ENCODE measurements at regions not wholly inside any gene's neighbourhood (a gene's known extent, or its start where the extent isn't known, plus 50 kb on each side); places are given as distances from the start of the nearest gene placed in this dataset.

DNA sequence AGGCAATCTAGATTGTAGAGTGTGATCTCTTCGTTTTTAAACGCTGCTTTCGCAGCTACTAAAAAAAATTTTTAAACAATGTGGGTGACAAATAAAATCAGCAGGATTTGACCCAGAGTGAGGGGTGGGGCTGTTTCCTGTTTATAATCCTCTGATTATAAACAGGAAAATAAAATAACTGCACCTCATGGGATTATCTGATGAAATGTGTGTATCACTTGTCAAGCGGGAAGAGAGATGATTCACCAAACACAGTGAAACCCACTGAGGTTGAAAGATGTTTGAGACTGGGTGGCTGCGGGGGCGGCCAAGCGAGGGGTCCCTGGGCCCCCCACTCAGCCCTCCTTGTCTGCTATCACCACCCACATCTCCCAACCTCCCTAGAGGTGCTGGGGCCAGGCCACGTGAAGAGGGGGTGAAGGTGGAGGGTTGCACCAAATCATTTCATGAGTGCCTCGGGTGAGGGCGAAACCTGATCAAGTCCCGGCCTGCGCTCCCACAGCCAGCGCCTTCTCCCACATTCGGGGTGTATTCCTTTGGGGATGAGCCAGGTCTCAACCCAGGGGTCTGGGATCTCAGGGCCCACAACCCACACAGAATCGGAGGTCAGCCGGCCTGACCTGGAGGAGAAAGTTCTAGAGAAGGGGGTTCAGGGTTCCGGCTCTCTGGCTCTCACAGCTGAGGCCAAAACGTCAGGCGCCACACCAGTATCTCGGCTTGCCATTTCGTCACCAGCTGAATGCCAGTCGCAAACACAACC, 212.5 kb downstream of the BMP7 start:
- DNase-seq (ENCODE audit: low spot score), result no peak
- in situ Hi-C loops (cut with HindIII; ENCODE audit: low sequenced_read_pairs), result no loop called here

GRCh38 chr20:57055345-57055744, 211.1 kb downstream of the BMP7 start:
- no peak for DNase-seq (ENCODE audit: low spot score)

GRCh38 chr20:57056651-57057050, 209.8 kb downstream of the BMP7 start:
- DNase-seq (ENCODE audit: low spot score), result no peak
- in situ Hi-C loops (cut with HindIII; ENCODE audit: low sequenced_read_pairs), result no loop called here

More at GRCh38 chr20:57055345-57055744, 211.1 kb downstream of the BMP7 start:
- in situ Hi-C loops (cut with HindIII; ENCODE audit: low sequenced_read_pairs), result no loop called here

GRCh38 chr20:57059055-57059596, 207.3 kb downstream of the BMP7 start:
- no peak for DNase-seq (ENCODE audit: low spot score)
- in situ Hi-C loops (cut with HindIII; ENCODE audit: low sequenced_read_pairs), result no loop called here

DNA sequence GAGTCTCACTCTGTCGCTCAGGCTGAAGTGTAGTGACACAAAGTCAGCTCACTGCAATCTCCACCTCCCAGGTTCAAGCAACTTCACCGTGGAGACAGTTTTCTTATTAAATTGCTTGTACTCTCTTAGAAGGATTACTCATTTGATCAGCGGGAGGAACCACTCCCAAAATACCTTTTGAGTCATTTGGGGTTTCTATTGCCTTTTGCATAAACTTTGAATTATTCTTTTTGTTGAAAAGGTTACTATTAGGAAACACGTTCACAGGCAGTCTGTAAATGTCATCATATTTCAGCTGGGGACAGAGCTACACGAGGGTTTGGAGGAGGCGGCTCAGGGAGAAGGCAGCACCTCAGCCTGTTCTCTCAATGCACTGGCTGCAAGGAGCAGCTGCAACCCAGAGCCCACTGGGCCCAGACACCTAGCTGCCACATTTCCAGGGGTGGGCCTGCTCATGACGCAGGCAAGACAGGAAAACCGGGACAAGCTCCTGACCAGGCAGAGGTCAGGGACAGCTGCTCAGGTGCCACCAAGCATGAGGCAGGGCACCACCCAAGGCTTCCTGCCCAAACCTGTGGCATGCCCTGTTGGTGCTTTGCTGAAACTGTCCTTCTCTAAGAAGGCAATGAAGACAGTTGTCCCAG, 205.9 kb downstream of the BMP7 start:
- in situ Hi-C loops (cut with HindIII; ENCODE audit: low sequenced_read_pairs), result no loop called here
- DNase-seq (ENCODE audit: low spot score), result no peak

- in situ Hi-C loops (cut with HindIII; ENCODE audit: low sequenced_read_pairs), result no loop called here
- peak; percentile 24 for DNase-seq (ENCODE audit: low spot score)
Measured at GRCh38 chr20:57061051-57061900, 205.2 kb downstream of the BMP7 start.

DNA sequence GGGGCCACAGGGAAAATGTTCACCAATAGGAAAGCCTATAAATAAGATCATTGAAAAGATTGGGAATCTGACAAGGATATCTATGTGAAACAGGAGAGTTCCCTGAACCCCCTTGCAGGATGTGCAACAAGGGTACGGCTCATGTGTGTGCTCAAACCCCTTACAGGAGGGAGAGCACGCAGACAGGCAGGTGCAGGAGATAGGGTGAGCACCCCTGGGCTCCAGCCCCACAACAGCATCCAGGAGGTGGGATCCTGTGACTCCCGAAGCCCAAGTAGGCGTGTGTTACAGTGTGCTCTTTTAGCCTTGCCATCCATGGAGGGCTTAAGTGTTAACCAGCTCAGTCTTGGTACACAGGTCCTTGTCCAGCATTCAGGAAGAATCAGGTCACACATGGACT, 204.2 kb downstream of the BMP7 start:
- no peak for DNase-seq (ENCODE audit: low spot score)
- in situ Hi-C loops (cut with HindIII; ENCODE audit: low sequenced_read_pairs), result no loop called here

DNA sequence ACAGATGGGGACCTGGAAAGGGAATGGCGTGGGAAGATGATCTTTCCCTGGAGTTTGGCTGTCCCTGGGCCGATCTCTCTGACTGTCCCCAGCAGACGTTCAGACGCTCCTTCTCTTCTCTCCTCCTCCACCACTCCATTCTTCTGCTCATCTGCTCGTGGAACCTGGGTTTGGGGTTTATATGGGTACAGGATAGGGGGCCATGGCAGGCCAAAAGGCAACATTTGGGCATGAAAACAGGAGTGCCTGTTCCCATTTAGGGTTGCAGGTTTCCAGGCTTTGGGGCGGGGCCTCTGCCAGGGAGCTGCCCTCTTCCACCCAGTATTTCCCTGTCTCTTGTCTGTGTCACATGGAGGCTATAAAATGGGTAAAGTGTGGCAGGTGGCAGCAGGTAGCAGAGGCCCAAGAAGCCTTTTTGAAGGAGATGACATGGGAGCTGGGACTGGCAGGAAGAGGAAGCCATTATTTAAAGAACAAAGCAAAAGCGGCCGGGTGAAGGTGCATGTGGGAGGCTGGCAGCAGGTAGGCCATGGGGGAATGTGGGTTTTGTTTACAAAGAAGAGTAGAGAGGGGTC, 203.7 kb downstream of the BMP7 start:
- in situ Hi-C loops (cut with HindIII; ENCODE audit: low sequenced_read_pairs), result no loop called here
- no peak for DNase-seq (ENCODE audit: low spot score)

DNA sequence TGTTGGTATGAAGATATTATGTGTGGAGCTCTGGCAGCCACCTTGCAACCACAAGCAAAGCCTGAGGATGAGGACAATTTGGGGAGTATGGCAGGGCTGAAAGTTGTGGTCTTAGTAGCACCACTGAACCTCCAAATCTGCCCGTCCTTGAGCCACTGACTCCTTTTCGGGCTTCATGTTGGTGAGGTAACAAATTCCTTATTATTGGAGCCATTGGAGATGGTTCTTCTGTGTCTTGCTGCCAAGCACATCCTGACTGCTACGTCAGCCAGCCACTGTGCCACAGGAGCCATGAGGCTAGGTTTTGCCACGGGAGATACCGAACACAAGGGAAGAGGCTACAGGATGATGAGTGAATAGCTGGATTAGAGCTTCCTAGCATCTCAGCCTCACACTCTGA, 201.6 kb downstream of the BMP7 start:
- in situ Hi-C loops (cut with HindIII; ENCODE audit: low sequenced_read_pairs), result no loop called here
- DNase-seq (ENCODE audit: low spot score), result no peak

- DNase-seq (ENCODE audit: low spot score), result no peak
- in situ Hi-C loops (cut with HindIII; ENCODE audit: low sequenced_read_pairs), result no loop called here
Measured at GRCh38 chr20:57065646-57066045, 200.8 kb downstream of the BMP7 start.

GRCh38 chr20:57066126-57066900, 200.1 kb downstream of the BMP7 start:
- in situ Hi-C loops (cut with HindIII; ENCODE audit: low sequenced_read_pairs), result no loop called here

DNA sequence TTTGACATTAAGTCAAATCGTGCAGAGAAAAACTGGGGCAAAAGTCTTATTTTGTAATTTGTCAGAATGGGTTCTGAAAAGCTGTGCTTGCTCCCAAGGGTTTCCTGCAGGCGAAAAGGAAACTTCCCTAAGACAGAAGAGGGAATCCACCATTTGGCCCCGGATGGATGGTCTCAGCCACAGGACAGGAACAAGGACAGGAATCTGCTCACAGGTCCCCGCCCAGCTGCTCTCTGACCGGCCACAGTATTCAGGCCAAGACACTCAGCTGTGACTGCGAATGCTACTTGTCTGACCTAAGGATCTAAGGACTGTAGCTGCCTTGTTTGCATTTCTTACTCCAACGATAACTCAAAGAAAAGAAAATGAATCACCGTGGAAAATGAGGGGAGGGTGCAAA, 197.0 kb downstream of the BMP7 start:
- in situ Hi-C loops (cut with HindIII; ENCODE audit: low sequenced_read_pairs), result no loop called here
- DNase-seq (ENCODE audit: low spot score), result no peak

More at GRCh38 chr20:57066126-57066900, 200.1 kb downstream of the BMP7 start:
- no peak for DNase-seq (ENCODE audit: low spot score)

DNA sequence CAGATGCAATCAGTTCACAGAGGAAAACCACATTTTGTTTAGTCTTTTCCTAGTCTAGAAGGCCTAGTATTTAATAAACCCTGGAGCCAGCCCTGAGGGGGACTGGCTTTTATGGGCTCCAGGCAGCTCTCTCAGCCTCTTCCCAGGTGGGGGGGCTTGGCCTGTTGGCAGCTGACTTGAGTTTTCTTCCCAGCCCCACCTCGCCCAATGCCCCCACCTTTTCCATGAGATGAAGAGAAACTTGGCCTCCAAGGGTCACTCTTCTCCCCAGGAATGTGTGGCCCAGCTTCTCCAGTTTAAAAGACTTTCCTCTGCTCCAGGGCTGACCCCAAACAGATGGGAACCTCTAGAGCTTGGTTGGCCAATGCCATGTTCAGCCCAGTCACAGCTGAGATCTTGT, 196.1 kb downstream of the BMP7 start:
- DNase-seq (ENCODE audit: low spot score), result no peak
- in situ Hi-C loops (cut with HindIII; ENCODE audit: low sequenced_read_pairs), result no loop called here

GRCh38 chr20:57071283-57071731, 195.1 kb downstream of the BMP7 start:
- in situ Hi-C loops (cut with HindIII; ENCODE audit: low sequenced_read_pairs), result no loop called here
- DNase-seq (ENCODE audit: low spot score), result no peak

DNA sequence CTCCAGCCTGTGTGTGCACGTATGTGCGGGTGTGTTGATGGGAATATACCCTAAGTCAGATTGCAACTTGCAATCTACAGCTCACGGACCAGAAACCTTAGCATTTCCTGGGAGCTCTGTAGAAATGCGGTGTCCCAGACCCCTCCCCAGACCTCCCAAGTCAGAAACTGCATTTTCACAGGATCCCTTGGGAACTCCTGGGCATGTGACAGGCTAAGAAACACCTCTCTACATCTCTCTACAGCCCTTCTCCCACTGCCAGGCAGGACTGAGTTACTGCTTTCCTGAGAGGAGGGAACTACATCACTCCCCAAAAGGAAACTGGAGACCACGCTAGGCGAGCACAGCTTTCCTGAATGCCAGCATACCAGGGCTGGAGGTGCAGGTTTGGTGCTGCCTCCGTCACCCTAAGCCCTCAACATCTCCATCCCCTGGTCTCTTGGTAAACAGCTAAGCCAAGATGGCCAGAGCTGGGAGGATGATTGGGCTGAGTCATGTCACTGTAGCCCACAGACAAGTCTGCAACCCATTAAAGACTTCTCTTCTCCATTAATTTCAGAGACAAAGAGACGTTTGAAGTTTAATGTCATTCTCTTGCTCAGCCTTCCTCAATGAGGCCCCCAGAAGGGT, 194.4 kb downstream of the BMP7 start:
- in situ Hi-C loops (cut with HindIII; ENCODE audit: low sequenced_read_pairs), result no loop called here
- no peak for DNase-seq (ENCODE audit: low spot score)

- in situ Hi-C loops (cut with HindIII; ENCODE audit: low sequenced_read_pairs), result no loop called here
Measured at GRCh38 chr20:57073402-57073801, 193.0 kb downstream of the BMP7 start.

GRCh38 chr20:57074386-57074785, 192.1 kb downstream of the BMP7 start:
- in situ Hi-C loops (cut with HindIII; ENCODE audit: low sequenced_read_pairs), result no loop called here
- no peak for DNase-seq (ENCODE audit: low spot score)

More at GRCh38 chr20:57073402-57073801, 193.0 kb downstream of the BMP7 start:
- DNase-seq (ENCODE audit: low spot score), result no peak

GRCh38 chr20:57075181-57075580, 191.3 kb downstream of the BMP7 start:
- in situ Hi-C loops (cut with HindIII; ENCODE audit: low sequenced_read_pairs), result no loop called here

More at GRCh38 chr20:57075181-57075580, 191.3 kb downstream of the BMP7 start:
- no peak for DNase-seq (ENCODE audit: low spot score)

Measured in G401 (cell line).